HepG2 (cell line): ENCODE measurements at regions not wholly inside any gene's neighbourhood (a gene's known extent, or its start where the extent isn't known, plus 50 kb on each side); places are given as distances from the start of the nearest gene placed in this dataset.
"Not testable (repeated sequence)": the region's sequence is repeated elsewhere in the genome, so short reads cannot be mapped to it uniquely, and the experiment has no call there.

ENCODE experiments used
- ATAC-seq: fragments of 200-7000 bp; cut with Tn5 transposase; 3 replicates; pipeline ENCODE4 v1.9.1; 2020; ENCODE audit warnings: mild to moderate bottlenecking, moderate library complexity
- BruUV-seq: library from RNA; stranded (reverse); fragments of 400-500 nt; replicated peaks from 2 replicates; lab custom pipeline; 2021; lab: Mats Ljungman, UMichigan
- CTCF ChIA-PET: fragments of 300-600 bp; formaldehyde crosslinking; extraction: SDS; loops from one replicate; lab custom pipeline; 2021; ENCODE audit warnings: low total read pairs, inconsistent platforms, low intra/inter-chr PET ratio; lab: Yijun Ruan, JAX
- POLR2A ChIA-PET: fragments of 350-600 bp; sonication (Branson Sonifier 250); formaldehyde crosslinking; loops from one replicate; lab custom pipeline; 2020; ENCODE audit warnings: antibody characterized with exemption, inconsistent platforms; lab: Yijun Ruan, JAX
- DNase-seq: peaks from one replicate; pipeline ENCODE4 v3.0.0-alpha.2; 2015; ENCODE audit warnings: low spot score
- FAIRE-seq: peaks from 3 replicates; lab custom pipeline; 2011; peaks lifted over from hg19 to GRCh38; lab: Jason Lieb, UNC
- H2AFZ ChIP-seq: one replicate; pipeline ENCODE4 v1.6.1; 2011; ENCODE audit warnings: low read length, inconsistent platforms
- H3K27ac ChIP-seq: fragments of 300-600 bp; 3 replicates; pipeline ENCODE4 v1.8.0; 2011; ENCODE audit warnings: mixed run types, mild to moderate bottlenecking, mixed read lengths, low read length, inconsistent platforms; ENCODE audit not compliant: insufficient read depth; ENCODE audit errors: extremely low read length
- H3K27me3 ChIP-seq, 2 experiments: fragments of 200-600 bp in 1 of 2; 2 replicates in 1 of 2; 3 replicates in 1 of 2; pipeline versions ENCODE4 v1.6.0 to v1.8.0; 2011; ENCODE audit warnings: low read length in 2 of 2, mild to moderate bottlenecking in 2 of 2, moderate library complexity in 2 of 2, inconsistent platforms in 1 of 2; ENCODE audit not compliant: insufficient read depth in 2 of 2, control insufficient read depth in 1 of 2
- H3K36me3 ChIP-seq, 2 experiments: fragments of 200-600 bp in 1 of 2; replicated peaks in 1 of 2; 2 replicates in 1 of 2; 3 replicates in 1 of 2; pipeline versions ENCODE4 v1.5.1 to v1.8.0; 2011; ENCODE audit warnings: low read length in 2 of 2, inconsistent platforms in 1 of 2; ENCODE audit not compliant: insufficient read depth in 2 of 2, control insufficient read depth in 1 of 2
- H3K4me1 ChIP-seq: 2 replicates; pipeline ENCODE4 v1.5.1; 2012; ENCODE audit warnings: low read length, inconsistent platforms; ENCODE audit not compliant: insufficient read depth
- H3K4me2 ChIP-seq: 2 replicates; pipeline ENCODE4 v1.6.0; 2011; ENCODE audit warnings: low read depth, low read length, inconsistent platforms
- H3K4me3 ChIP-seq, 3 experiments: fragments of 200-600 bp in 1 of 3; sonication (generic), shearing (Covaris generic) in 1 of 3; replicated peaks in 1 of 3; 2 replicates each; pipeline ENCODE4 v1.5.1; 2011 to 2016; ENCODE audit warnings: low read length in 3 of 3, inconsistent platforms in 2 of 3, low read depth in 2 of 3, mild to moderate bottlenecking in 2 of 3, control low read depth in 1 of 3, mixed read lengths in 1 of 3; ENCODE audit not compliant: insufficient read depth in 1 of 3
- H3K79me2 ChIP-seq: one replicate; pipeline ENCODE4 v1.6.1; 2011; ENCODE audit warnings: low read length, inconsistent platforms; ENCODE audit not compliant: insufficient read depth
- H3K9ac ChIP-seq: 2 replicates; pipeline ENCODE4 v1.6.0; 2011; ENCODE audit warnings: mild to moderate bottlenecking, low read depth, low read length, inconsistent platforms; ENCODE audit not compliant: insufficient read depth
- H3K9me3 ChIP-seq: 2 replicates; pipeline ENCODE4 v1.5.1; 2012; ENCODE audit warnings: mild to moderate bottlenecking, low read length
- H4K20me1 ChIP-seq: 2 replicates; pipeline ENCODE4 v1.6.0; 2011; ENCODE audit warnings: inconsistent platforms, mild to moderate bottlenecking, low read length, moderate library complexity; ENCODE audit not compliant: insufficient read depth
- ATF7 ChIP-seq, 2 experiments: fragments of 450-650 bp in 1 of 2; sonication (generic) in 1 of 2; formaldehyde crosslinking in 1 of 2; IDR thresholded peaks; 2 replicates each; pipeline versions ENCODE4 v1.4.0 to v1.6.1; 2016 to 2020; ENCODE audit warnings: antibody characterized with exemption in 1 of 2, mild to moderate bottlenecking in 1 of 2, missing genetic modification reagents in 1 of 2
- CENPT ChIP-seq: sonication (generic); formaldehyde crosslinking; IDR thresholded peaks from 2 replicates; pipeline ENCODE4 v1.8.0; 2022; ENCODE audit warnings: low read depth, mild to moderate bottlenecking, moderate library complexity, missing genetic modification reagents
- U2AF1 ChIP-seq: fragments of 200-400 bp; formaldehyde crosslinking; optimal IDR thresholded peaks from 2 replicates; pipeline ENCODE3; 2017; ENCODE audit warnings: mild to moderate bottlenecking, low read depth, low read length
- ZBTB46 ChIP-seq: sonication (generic); formaldehyde crosslinking; IDR thresholded peaks from 2 replicates; pipeline ENCODE4 v1.4.0; 2020; ENCODE audit warnings: mild to moderate bottlenecking, missing genetic modification reagents, borderline replicate concordance
- ZNF260 ChIP-seq: sonication (generic); formaldehyde crosslinking; IDR thresholded peaks from 2 replicates; pipeline ENCODE4 v1.4.0; 2020; ENCODE audit warnings: missing genetic modification reagents, low read depth, mild to moderate bottlenecking, borderline replicate concordance
- ZNF605 ChIP-seq: sonication (generic); formaldehyde crosslinking; IDR thresholded peaks from 2 replicates; pipeline ENCODE4 v1.8.0; 2022; ENCODE audit warnings: mild to moderate bottlenecking, missing genetic modification reagents
- WGBS: methylation state at CpG from one replicate; pipeline ENCODE4 v1.1.6; 2017; ENCODE audit warnings: low lambda C conversion rate; 5-methylcytosine and 5-hydroxymethylcytosine counted together
- in situ Hi-C: cut with HindIII; loops from 2 replicates; pipeline ENCODE4 v1.10.0; 2017; ENCODE audit warnings: low pct_unique_long_range_greater_than_20kb; ENCODE audit not compliant: extremely low pct_ligation_motif_present
- intact Hi-C: fragments of 100-400 bp; cut with micrococcal nuclease; formaldehyde crosslinking; loops from one replicate; pipeline ENCODE4 v1.10.0; 2022; ENCODE audit not compliant: unreplicated experiment

GRCh38 chr2:139410833-139411174, 630.6 kb upstream of the NXPH2 start:
- H3K9me3 ChIP-seq = peaks cover 16% of the 10 kb centered on the region; the same call in 1 of the 2 replicates
- FAIRE-seq, H4K20me1 ChIP-seq, BruUV-seq, H3K4me2 ChIP-seq, H3K4me3 ChIP-seq, in situ Hi-C loops, H3K36me3 ChIP-seq, CTCF ChIA-PET, H3K27ac ChIP-seq, intact Hi-C loops, POLR2A ChIA-PET, H3K4me1 ChIP-seq, H3K27me3 ChIP-seq, H3K9ac ChIP-seq, DNase-seq, ATAC-seq, H2AFZ ChIP-seq, H3K79me2 ChIP-seq: not testable (repeated sequence)
- WGBS = 41% methylated on average over 12 of the region's 15 CpGs

- H4K20me1 ChIP-seq, DNase-seq, BruUV-seq, intact Hi-C loops, H3K4me1 ChIP-seq, in situ Hi-C loops, H3K27me3 ChIP-seq, H3K9ac ChIP-seq, H3K4me2 ChIP-seq, H3K4me3 ChIP-seq, H3K79me2 ChIP-seq, H3K36me3 ChIP-seq, ATAC-seq, POLR2A ChIA-PET, H3K27ac ChIP-seq, H2AFZ ChIP-seq, CTCF ChIA-PET, FAIRE-seq: not testable (repeated sequence)
- 70% methylated on average over 14 of the region's 45 CpGs for WGBS
- H3K9me3 ChIP-seq = peaks cover 13% of the 10 kb centered on the region; the same call in 1 of the 2 replicates
Observed at GRCh38 chr2:139410147-139410832, 630.1 kb upstream of the NXPH2 start.

- TF ChIP-seq ZBTB46 (CRISPR knock-in tag) (no peak), ZNF605 (CRISPR knock-in tag) (no peak), ZNF260 (CRISPR knock-in tag) (no peak), ATF7 (IDR thresholded peaks at IDR 0.05) (peak; percentile 77), ATF7 (CRISPR knock-in tag; IDR thresholded peaks at IDR 0.05) (no peak), U2AF1 (no peak), CENPT (CRISPR knock-in tag) (no peak)
- TF ChIP-seq, all 625 proteins: peak for 1
- CTCF ChIA-PET = no interaction called here
- Histone ChIP-seq H3K79me2 (no peaks in the 10 kb centered on the region), H3K4me1 (no peaks in the 10 kb centered on the region), H3K27me3 (no peaks in the 10 kb centered on the region), H2AFZ (no peak overlapping the region), H3K9ac (no peak overlapping the region), H3K4me2 (no peak overlapping the region), H3K36me3 (no peaks in the 10 kb centered on the region), H3K9me3 (0 out of 2 replicates have a peak, but pooled peaks cover 4% of the 10 kb centered on the region), H3K27ac (no peak overlapping the region), H3K4me3 (no peak overlapping the region), H4K20me1 (no peaks in the 10 kb centered on the region)
- ATAC-seq (no peak), FAIRE-seq (no peak), DNase-seq (no peak)
- 4% methylated on average over 3 of the region's 3 CpGs for WGBS
- BruUV-seq = no TSS peak
- POLR2A ChIA-PET = no interaction called here
- in situ Hi-C loops = no loop called here
- intact Hi-C loops = no loop called here
Observed at GRCh38 chr2:139409212-139409611, 629.0 kb upstream of the NXPH2 start.
